OCI-LY7 (cell line): ENCODE measurements at regions not wholly inside any gene's neighbourhood (a gene's known extent, or its start where the extent isn't known, plus 50 kb on each side); places are given as distances from the start of the nearest gene placed in this dataset.

Experiments
- CTCF ChIP-seq: fragments of 200-600 bp; sonication (generic); conservative IDR thresholded peaks from 2 replicates; pipeline ENCODE4 v1.5.1; 2014; ENCODE audit warnings: mild to moderate bottlenecking, antibody characterized with exemption, low read length, moderate library complexity, mixed read lengths
- EZH2phosphoT487 ChIP-seq: fragments of 200-600 bp; sonication (generic); IDR thresholded peaks from 2 replicates; pipeline ENCODE4 v1.6.1; 2018; ENCODE audit warnings: low read depth, borderline replicate concordance, mild to moderate bottlenecking, mixed run types, antibody characterized with exemption, low read length, moderate library complexity, mixed read lengths

- TF ChIP-seq CTCF (no peak), EZH2phosphoT487 (no peak)
These were observed 110.3 kb downstream of the NHLRC3 start for GRCh38 chr13:39148513-39148961.
